Astrocyte of the cerebellum (primary cell): ENCODE measurements at regions not wholly inside any gene's neighbourhood (a gene's known extent, or its start where the extent isn't known, plus 50 kb on each side); places are given as distances from the start of the nearest gene placed in this dataset.

Source experiments
- DNase-seq: peaks from one replicate; pipeline ENCODE4 v3.0.0-alpha.2; 2011; ENCODE audit warnings: low read depth
- H3K4me3 ChIP-seq: 2 replicates; pipeline ENCODE4 v1.5.1; 2011; ENCODE audit warnings: mild to moderate bottlenecking, low read depth, low read length, moderate library complexity
- CTCF ChIP-seq: IDR thresholded peaks from 2 replicates; pipeline ENCODE4 v1.5.1; 2012; ENCODE audit warnings: low read length, low read depth, moderate library complexity, mild to moderate bottlenecking; ENCODE audit errors: missing control alignments
- in situ Hi-C: cut with HindIII; loops from 2 replicates; pipeline ENCODE4 v1.10.0; 2017; ENCODE audit warnings: low sequenced_read_pairs

DNA sequence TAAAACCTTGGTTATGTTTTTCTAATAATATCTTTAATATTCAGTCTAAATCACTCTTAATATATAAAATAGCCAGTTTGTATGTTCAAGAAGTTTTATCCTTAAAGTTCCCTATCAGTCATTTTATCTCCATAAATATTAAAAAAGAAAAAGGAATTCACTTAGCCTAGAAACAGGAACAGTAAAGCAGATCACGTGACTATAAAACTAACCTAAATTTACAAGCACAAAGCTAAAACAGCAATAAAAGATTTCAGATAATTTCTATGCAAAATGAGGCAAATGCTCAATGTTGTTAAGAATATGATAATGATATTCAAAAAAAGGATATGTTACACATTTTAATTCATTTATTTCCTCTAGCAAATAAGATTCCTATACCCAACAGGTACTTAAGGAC lies 57.1 kb upstream of the TNIP3 start:
- no peak overlapping the region for H3K4me3 ChIP-seq
- in situ Hi-C loops: no loop called here
- DNase-seq: no peak
- TF ChIP-seq CTCF: no peak

GRCh38 chr4:121220698-121221097 lies 56.6 kb upstream of the TNIP3 start:
- no peak overlapping the region for H3K4me3 ChIP-seq
- no peak for DNase-seq
- in situ Hi-C loops: no loop called here
- TF ChIP-seq CTCF: no peak

DNA sequence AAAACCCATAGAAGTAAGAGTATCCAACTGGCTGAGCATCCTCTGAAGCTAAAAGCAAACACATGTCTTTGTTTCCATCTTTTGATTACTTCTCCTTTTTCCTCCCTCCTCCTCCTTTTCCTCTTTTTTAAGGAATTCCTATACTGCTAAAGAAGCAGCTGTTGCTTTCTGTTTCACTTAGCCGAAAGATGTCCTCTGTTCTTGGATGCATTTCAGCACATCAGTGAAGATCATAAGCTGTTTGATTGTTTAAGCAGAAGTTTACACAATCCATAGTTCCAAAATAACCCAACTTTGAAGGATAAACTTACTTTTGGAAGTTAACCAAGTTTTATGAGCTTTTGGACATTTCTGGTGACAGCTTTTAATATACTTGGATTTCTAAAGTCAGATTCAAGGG lies 55.1 kb upstream of the TNIP3 start:
- no peak for TF ChIP-seq CTCF
- in situ Hi-C loops: no loop called here
- no peak for DNase-seq
- H3K4me3 ChIP-seq: no peak overlapping the region

DNA sequence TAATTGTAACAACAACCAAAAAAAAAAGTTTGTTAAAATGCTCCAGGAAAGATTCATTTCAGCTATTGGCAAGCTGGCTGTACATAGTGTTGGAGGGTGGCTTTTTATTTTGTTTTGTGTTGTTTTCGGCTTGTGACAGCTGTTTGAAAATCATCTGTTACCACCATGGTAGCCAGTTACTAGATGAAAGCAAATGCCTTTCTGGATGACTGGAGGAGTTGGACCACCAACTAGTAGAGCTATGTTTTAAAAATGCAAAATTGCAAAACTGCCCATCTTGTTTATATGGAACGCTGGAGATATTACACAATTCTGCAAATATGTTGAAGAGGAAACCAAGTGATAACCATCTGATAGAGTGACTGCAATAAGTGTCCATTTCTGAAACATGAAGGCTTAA lies 53.2 kb upstream of the TNIP3 start:
- no peak for DNase-seq

GRCh38 chr4:121216461-121216860 lies 52.3 kb upstream of the TNIP3 start:
- no peak overlapping the region for H3K4me3 ChIP-seq
- DNase-seq: no peak
- TF ChIP-seq CTCF: no peak
- in situ Hi-C loops: no loop called here

More for the DNA sequence above, 53.2 kb upstream of the TNIP3 start:
- TF ChIP-seq CTCF: no peak
- in situ Hi-C loops: no loop called here
- no peak overlapping the region for H3K4me3 ChIP-seq

DNA sequence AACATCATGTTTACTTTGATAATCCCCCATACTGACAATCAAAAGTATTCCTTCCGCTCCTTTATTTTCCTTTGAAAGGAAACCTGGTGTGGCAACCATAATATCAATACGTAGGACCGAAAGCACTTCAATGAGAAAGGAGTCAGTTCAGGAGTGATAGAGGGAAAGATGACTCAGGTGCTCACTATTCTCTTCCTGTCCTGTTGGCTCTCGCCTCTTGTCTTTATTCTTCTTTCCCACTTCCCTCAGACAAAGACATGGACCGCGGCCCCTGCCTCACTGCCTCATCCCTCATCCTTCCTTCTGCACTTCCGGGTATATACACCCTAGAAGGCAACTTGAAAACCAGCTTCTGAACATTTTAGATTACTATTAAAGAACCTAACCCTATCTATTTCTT lies 49.8 kb upstream of the TNIP3 start:
- no peak for TF ChIP-seq CTCF
- in situ Hi-C loops: no loop called here
- no peak for DNase-seq
- H3K4me3 ChIP-seq: no peak overlapping the region
